KMS-11 (cell line): ENCODE measurements at regions not wholly inside any gene's neighbourhood (a gene's known extent, or its start where the extent isn't known, plus 50 kb on each side); places are given as distances from the start of the nearest gene placed in this dataset.

Experiments
- H2AFZ ChIP-seq: fragments of 200-600 bp; sonication (generic); 2 replicates; pipeline ENCODE4 v1.6.1; 2016; ENCODE audit warnings: antibody characterized with exemption, mixed run types, low read depth
- H3K27ac ChIP-seq: fragments of 200-600 bp; sonication (generic); 2 replicates; pipeline ENCODE4 v1.6.1; 2016; ENCODE audit warnings: mild to moderate bottlenecking, mixed run types
- H3K27me3 ChIP-seq: fragments of 200-600 bp; sonication (generic); 2 replicates; pipeline ENCODE4 v1.6.1; 2017; ENCODE audit warnings: mild to moderate bottlenecking, low read depth, mixed run types, moderate library complexity; ENCODE audit not compliant: insufficient read depth
- H3K36me3 ChIP-seq: fragments of 200-600 bp; sonication (generic); 2 replicates; pipeline ENCODE4 v1.6.1; 2017; ENCODE audit warnings: mild to moderate bottlenecking, mixed run types; ENCODE audit not compliant: insufficient read depth
- H3K4me1 ChIP-seq: fragments of 200-600 bp; sonication (generic); 2 replicates; pipeline ENCODE4 v1.6.1; 2016; ENCODE audit warnings: mild to moderate bottlenecking, low read depth, mixed run types; ENCODE audit not compliant: poor library complexity, severe bottlenecking
- H3K4me2 ChIP-seq: fragments of 200-600 bp; sonication (generic); 2 replicates; pipeline ENCODE4 v1.7.0; 2016; ENCODE audit warnings: mild to moderate bottlenecking, mixed run types
- H3K4me3 ChIP-seq: fragments of 200-600 bp; sonication (generic); IDR thresholded peaks from 2 replicates; pipeline ENCODE4 v1.6.1; 2017; ENCODE audit warnings: low read depth, low read length, mixed read lengths; ENCODE audit not compliant: insufficient read depth
- H3K79me2 ChIP-seq: fragments of 200-600 bp; sonication (generic); 2 replicates; pipeline ENCODE4 v1.6.1; 2016; ENCODE audit warnings: low read depth, mixed run types; ENCODE audit not compliant: insufficient read depth
- H3K9ac ChIP-seq: fragments of 200-600 bp; sonication (generic); 2 replicates; pipeline ENCODE4 v1.6.1; 2016; ENCODE audit warnings: mild to moderate bottlenecking, mixed run types
- H4K20me1 ChIP-seq: fragments of 200-600 bp; sonication (generic); 2 replicates; pipeline ENCODE4 v1.6.1; 2016; ENCODE audit warnings: mild to moderate bottlenecking, mixed run types; ENCODE audit not compliant: insufficient read depth
- TF ChIP-seq, protein P1 (sequence below): fragments of 200-600 bp; sonication (generic); conservative IDR thresholded peaks from 2 replicates; pipeline ENCODE4 v1.6.1; 2017; ENCODE audit warnings: low read depth, mild to moderate bottlenecking, antibody characterized with exemption, low read length, moderate library complexity, mixed read lengths

DNA sequence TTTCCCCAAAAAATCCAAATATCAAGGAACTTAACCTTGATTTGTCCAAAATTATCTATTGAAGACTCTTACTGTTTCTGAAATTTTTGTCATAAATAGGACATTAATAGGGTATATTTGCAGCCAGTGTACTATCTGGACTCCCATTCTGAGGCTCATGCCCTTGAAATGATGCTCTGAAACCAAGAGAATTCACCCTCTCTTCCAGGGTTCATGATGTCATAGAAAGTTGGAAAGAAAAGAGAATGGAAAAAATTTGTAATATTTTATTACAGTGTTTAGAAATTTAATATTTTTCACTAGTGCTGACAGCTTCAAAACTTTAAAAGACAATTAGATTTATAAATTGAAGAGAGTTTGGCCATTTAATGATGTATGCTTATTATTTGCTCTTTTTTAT, 712.5 kb downstream of the MCTP2 start:
- Histone ChIP-seq H3K79me2 (no peaks in the 10 kb centered on the region), H2AFZ (no peak overlapping the region), H3K4me3 (no peak overlapping the region), H3K27ac (no peak overlapping the region), H3K4me2 (no peak overlapping the region), H3K36me3 (no peaks in the 10 kb centered on the region), H4K20me1 (no peaks in the 10 kb centered on the region), H3K27me3 (no peaks in the 10 kb centered on the region), H3K4me1 (no peaks in the 10 kb centered on the region), H3K9ac (no peak overlapping the region)
- TF ChIP-seq, protein P1, sequence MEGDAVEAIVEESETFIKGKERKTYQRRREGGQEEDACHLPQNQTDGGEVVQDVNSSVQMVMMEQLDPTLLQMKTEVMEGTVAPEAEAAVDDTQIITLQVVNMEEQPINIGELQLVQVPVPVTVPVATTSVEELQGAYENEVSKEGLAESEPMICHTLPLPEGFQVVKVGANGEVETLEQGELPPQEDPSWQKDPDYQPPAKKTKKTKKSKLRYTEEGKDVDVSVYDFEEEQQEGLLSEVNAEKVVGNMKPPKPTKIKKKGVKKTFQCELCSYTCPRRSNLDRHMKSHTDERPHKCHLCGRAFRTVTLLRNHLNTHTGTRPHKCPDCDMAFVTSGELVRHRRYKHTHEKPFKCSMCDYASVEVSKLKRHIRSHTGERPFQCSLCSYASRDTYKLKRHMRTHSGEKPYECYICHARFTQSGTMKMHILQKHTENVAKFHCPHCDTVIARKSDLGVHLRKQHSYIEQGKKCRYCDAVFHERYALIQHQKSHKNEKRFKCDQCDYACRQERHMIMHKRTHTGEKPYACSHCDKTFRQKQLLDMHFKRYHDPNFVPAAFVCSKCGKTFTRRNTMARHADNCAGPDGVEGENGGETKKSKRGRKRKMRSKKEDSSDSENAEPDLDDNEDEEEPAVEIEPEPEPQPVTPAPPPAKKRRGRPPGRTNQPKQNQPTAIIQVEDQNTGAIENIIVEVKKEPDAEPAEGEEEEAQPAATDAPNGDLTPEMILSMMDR, result no peak

DNA sequence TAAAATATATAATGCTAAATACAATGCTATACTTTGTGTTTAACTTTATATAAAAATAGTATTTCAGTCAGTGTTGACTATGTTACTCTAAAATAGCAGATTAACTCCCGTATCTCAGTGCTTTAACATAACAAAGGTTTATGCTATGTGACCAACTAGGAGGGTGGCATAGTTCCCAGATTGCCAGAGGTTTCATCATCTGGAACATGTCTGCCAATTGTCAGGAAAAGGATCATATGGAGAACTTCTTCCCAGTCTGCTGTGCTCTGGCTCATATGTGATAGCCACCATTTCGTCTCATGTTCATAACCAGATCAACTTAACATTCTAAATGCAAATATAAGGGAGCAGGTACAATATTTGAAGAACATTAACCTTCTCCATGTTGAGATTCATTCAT, 720.2 kb downstream of the MCTP2 start:
- no peaks in the 10 kb centered on the region for H3K4me1 ChIP-seq
- H3K4me3 ChIP-seq, result no peak overlapping the region
- no peak overlapping the region for H3K27ac ChIP-seq
- H3K79me2 ChIP-seq, result no peaks in the 10 kb centered on the region
- H3K4me2 ChIP-seq, result no peak overlapping the region
- no peak overlapping the region for H3K9ac ChIP-seq
- no peaks in the 10 kb centered on the region for H3K27me3 ChIP-seq
- TF ChIP-seq, protein P1, result no peak
- H2AFZ ChIP-seq, result no peak overlapping the region
- no peaks in the 10 kb centered on the region for H4K20me1 ChIP-seq
- no peaks in the 10 kb centered on the region; the same call in 1 of the 2 replicates for H3K36me3 ChIP-seq

DNA sequence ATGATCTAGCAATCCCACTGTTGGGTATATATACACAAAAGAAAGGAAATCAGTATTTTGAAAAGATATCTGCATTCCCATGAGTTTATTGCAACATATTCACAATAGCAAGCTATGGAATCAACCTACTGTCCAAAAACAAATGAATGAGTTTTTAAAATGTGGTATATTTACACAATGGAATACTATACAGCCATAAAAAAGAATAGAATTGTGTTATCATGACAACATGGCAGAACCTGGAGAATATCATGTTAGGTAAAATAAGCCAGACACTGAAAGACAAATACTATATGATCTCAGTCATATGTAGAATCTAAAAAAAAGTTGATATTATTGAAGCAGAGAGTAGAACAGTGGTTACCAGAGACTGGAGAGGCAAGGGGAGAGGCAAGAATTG, 732.6 kb downstream of the MCTP2 start:
- Histone ChIP-seq H3K27me3 (no peaks in the 10 kb centered on the region), H3K9ac (no peak overlapping the region), H3K4me2 (no peak overlapping the region), H3K27ac (no peak overlapping the region), H2AFZ (no peak overlapping the region), H3K4me1 (no peaks in the 10 kb centered on the region), H3K4me3 (no peak overlapping the region), H3K36me3 (no peaks in the 10 kb centered on the region), H3K79me2 (no peaks in the 10 kb centered on the region), H4K20me1 (no peaks in the 10 kb centered on the region)
- TF ChIP-seq, protein P1, result no peak

DNA sequence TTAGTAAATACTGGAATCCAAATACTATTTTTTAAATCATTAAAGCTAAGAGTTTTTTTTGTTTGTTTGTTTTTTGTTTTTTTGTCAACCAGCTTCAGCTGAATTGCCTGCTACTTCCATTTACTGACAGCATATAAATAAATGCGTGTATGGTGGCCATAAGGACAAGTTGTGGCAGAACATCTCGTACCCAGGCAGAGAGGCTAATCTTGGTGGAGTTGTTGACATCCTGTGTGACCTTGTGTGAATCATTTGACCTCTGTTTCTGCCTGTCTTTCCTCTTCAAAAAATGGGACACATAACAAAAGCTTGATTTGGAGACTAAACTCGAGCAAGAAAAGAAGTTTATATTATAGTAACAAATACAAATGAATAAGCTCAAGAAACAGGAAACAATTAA, 734.2 kb downstream of the MCTP2 start:
- no peak overlapping the region for H2AFZ ChIP-seq
- TF ChIP-seq, protein P1, result no peak
- H3K27me3 ChIP-seq, result no peaks in the 10 kb centered on the region
- no peak overlapping the region for H3K9ac ChIP-seq
- no peaks in the 10 kb centered on the region for H3K36me3 ChIP-seq
- H3K79me2 ChIP-seq, result no peaks in the 10 kb centered on the region
- no peak overlapping the region for H3K4me2 ChIP-seq
- H3K4me3 ChIP-seq, result no peak overlapping the region
- H3K27ac ChIP-seq, result no peak overlapping the region
- no peaks in the 10 kb centered on the region for H3K4me1 ChIP-seq
- H4K20me1 ChIP-seq, result no peaks in the 10 kb centered on the region

DNA sequence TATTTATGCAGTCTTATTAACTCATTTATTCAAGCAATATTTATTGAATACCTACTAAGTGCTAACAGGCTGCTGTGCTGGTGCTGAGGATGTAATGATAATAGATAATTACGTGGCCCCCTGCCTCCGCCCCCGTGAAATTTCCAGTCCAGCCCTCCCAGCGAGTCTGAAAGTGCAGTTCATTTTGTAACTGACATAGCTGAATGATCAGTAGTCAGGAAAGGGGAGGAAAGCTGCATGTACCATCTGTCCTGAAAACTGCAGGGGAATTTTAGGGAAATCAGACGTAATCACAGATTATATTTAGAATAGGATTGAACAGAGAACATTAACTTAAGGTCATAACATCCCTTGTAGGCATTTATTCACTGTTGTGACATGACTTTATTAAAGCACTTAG, 736.8 kb downstream of the MCTP2 start:
- H4K20me1 ChIP-seq, result no peaks in the 10 kb centered on the region
- no peaks in the 10 kb centered on the region for H3K79me2 ChIP-seq
- H2AFZ ChIP-seq, result no peak overlapping the region
- TF ChIP-seq, protein P1, result no peak
- H3K9ac ChIP-seq, result no peak overlapping the region
- no peaks in the 10 kb centered on the region for H3K36me3 ChIP-seq
- no peak overlapping the region for H3K4me2 ChIP-seq
- no peaks in the 10 kb centered on the region for H3K4me1 ChIP-seq
- H3K4me3 ChIP-seq, result no peak overlapping the region
- H3K27ac ChIP-seq, result no peak overlapping the region
- H3K27me3 ChIP-seq, result no peaks in the 10 kb centered on the region
